ENCODE measurements at regions not wholly inside any gene's neighbourhood (a gene's known extent, or its start where the extent isn't known, plus 50 kb on each side); places are given as distances from the start of the nearest gene placed in this dataset.

- no peak overlapping the region for H3K27ac ChIP-seq
- intact Hi-C loops (cut with DNase I; ENCODE audit: low total_unique reads): no loop called here
Observed at GRCh38 chr1:78437941-78438340, 52.8 kb upstream of the PTGFR start.

DNA sequence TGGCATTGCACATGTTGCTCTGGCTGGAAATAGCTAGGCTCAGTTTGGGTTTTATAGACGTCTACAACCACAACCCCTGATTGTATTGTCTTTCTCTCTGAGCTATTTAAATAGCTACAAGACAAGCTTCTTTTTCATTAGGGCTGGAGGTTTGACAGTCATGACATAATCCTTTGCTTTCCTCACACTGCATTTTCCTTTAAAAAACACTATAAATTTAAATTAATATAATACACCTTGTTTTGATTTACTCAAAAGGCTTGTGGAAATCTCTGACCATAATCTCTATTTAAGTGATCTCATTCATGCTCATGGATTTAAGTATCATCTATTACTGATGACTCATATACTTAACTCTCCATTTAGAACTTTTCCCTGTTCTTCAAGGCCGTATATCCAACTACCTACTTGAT, 50.4 kb upstream of the PTGFR start:
- Histone ChIP-seq H3K9me3 (no peaks in the 10 kb centered on the region), H3K27me3 (no peaks in the 10 kb centered on the region), H3K4me1 (no peaks in the 10 kb centered on the region), H3K4me3 (no peak overlapping the region), H3K36me3 (no peaks in the 10 kb centered on the region), H3K27ac (no peak overlapping the region)
- DNase-seq (ENCODE audit: low spot score in 2 of 2): no peak
- intact Hi-C loops (cut with DNase I; ENCODE audit: low total_unique reads): no loop called here
- TF ChIP-seq POLR2AphosphoS5 (IDR thresholded peaks at IDR 0.05) (no peak), CTCF (IDR thresholded peaks at IDR 0.05) (no peak), POLR2A (IDR thresholded peaks at IDR 0.05) (no peak)

More at GRCh38 chr1:78437941-78438340, 52.8 kb upstream of the PTGFR start:
- H3K4me3 ChIP-seq: no peak overlapping the region
- no peaks in the 10 kb centered on the region for H3K27me3 ChIP-seq
- TF ChIP-seq POLR2A (IDR thresholded peaks at IDR 0.05): no peak
- no peak for TF ChIP-seq POLR2AphosphoS5 (IDR thresholded peaks at IDR 0.05)
- no peak for TF ChIP-seq CTCF (IDR thresholded peaks at IDR 0.05)
- no peaks in the 10 kb centered on the region for H3K36me3 ChIP-seq
- no peak for DNase-seq (ENCODE audit: low spot score in 2 of 2)
- no peaks in the 10 kb centered on the region for H3K4me1 ChIP-seq
- no peaks in the 10 kb centered on the region for H3K9me3 ChIP-seq
